GM12878 (cell line): ENCODE measurements at regions not wholly inside any gene's neighbourhood (a gene's known extent, or its start where the extent isn't known, plus 50 kb on each side); places are given as distances from the start of the nearest gene placed in this dataset.

Source experiments
- BACH1 ChIP-seq: fragments of 450-650 bp; IDR thresholded peaks from 2 replicates; pipeline ENCODE4 v1.6.1; 2017; ENCODE audit warnings: mild to moderate bottlenecking, borderline replicate concordance
- CBFB ChIP-seq: IDR thresholded peaks from 2 replicates; pipeline ENCODE4 v1.6.1; 2016; ENCODE audit warnings: antibody characterized with exemption, low read depth
- GABPA ChIP-seq: IDR thresholded peaks from 2 replicates; pipeline ENCODE4 v1.6.1; 2014; ENCODE audit warnings: antibody characterized with exemption, low read depth, mild to moderate bottlenecking, inconsistent platforms
- HDAC6 ChIP-seq: fragments of 200-600 bp; sonication (generic); IDR thresholded peaks from one replicate; pipeline ENCODE4 v1.8.0; 2017; ENCODE audit warnings: antibody characterized with exemption; ENCODE audit not compliant: unreplicated experiment
- JUNB ChIP-seq: IDR thresholded peaks from 2 replicates; pipeline ENCODE4 v1.6.1; 2016; ENCODE audit warnings: antibody characterized with exemption, mild to moderate bottlenecking
- JUND ChIP-seq: IDR thresholded peaks from 2 replicates; pipeline ENCODE4 v1.6.1; 2012; ENCODE audit warnings: low read depth, mild to moderate bottlenecking, low read length, improper control_type of control experiment, moderate library complexity
- NRF1 ChIP-seq: conservative IDR thresholded peaks from 2 replicates; pipeline ENCODE4 v1.6.1; 2011; ENCODE audit warnings: mild to moderate bottlenecking, low read depth, low read length, improper control_type of control experiment
- POLR2AphosphoS5 ChIP-seq: IDR thresholded peaks from 2 replicates; pipeline ENCODE4 v1.6.1; 2011; ENCODE audit warnings: mild to moderate bottlenecking, low read length, inconsistent platforms
- RELA ChIP-seq: fragments of 450-650 bp; IDR thresholded peaks from 2 replicates; pipeline ENCODE4 v1.8.0; 2014; ENCODE audit warnings: borderline replicate concordance; ENCODE audit not compliant: partially characterized antibody
- SIN3A ChIP-seq: IDR thresholded peaks from 2 replicates; pipeline ENCODE4 v1.6.1; 2012; ENCODE audit warnings: low read depth, low read length, improper control_type of control experiment
- TAF1 ChIP-seq: IDR thresholded peaks from 2 replicates; pipeline ENCODE4 v1.6.1; 2011; ENCODE audit warnings: mild to moderate bottlenecking, low read depth, low read length, borderline replicate concordance
- ZNF274 ChIP-seq: IDR thresholded peaks from one replicate; pipeline ENCODE4 v1.8.0; 2011; ENCODE audit not compliant: insufficient read length, insufficient read depth
- TF ChIP-seq, protein P1 (sequence below), 3 experiments: IDR thresholded peaks in 2 of 3; conservative IDR thresholded peaks in 1 of 3; 2 replicates each; pipeline ENCODE4 v1.5.1; 2011; ENCODE audit warnings: low read depth in 3 of 3, low read length in 3 of 3, mild to moderate bottlenecking in 3 of 3, control low read depth in 2 of 3, moderate library complexity in 2 of 3, inconsistent platforms in 1 of 3, mixed read lengths in 1 of 3; ENCODE audit not compliant: control insufficient read depth in 2 of 3, insufficient read depth in 1 of 3; ENCODE audit errors: extremely low read depth in 1 of 3

DNA sequence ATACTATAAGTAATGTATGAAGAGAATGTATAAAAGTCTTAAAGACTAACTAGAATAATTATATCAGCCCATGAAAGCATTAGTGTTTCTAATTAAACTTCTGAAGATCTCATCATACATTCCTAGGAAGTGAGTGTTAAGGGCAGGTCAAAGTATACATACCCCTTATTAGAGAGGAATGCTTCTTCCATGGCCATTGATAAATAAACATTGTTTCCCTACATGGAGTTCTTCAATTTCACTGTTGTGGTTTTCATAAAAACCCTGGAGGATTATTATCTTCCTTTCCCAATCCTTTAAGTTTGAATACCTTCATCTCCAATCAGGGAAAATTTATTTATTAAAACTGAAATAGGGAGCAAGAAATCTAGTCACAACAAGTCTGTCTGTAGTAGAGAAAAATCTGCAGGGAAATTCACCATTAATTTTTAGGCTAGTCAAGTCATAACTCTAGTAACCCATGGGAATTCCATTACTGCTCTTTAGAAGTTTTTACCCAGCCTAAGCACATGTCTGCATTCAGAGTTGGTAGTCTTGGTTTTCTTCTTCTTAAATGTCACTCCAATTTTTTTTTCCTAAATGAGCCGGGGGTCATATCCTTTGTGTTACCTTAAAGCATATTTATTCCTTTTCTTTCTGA, 147.0 kb downstream of the TNFSF18 start:
- no peak for TF ChIP-seq JUNB
- no peak for TF ChIP-seq RELA
- no peak for TF ChIP-seq JUND
- TF ChIP-seq ZNF274, result no peak
- TF ChIP-seq TAF1, result no peak
- TF ChIP-seq, protein P1, sequence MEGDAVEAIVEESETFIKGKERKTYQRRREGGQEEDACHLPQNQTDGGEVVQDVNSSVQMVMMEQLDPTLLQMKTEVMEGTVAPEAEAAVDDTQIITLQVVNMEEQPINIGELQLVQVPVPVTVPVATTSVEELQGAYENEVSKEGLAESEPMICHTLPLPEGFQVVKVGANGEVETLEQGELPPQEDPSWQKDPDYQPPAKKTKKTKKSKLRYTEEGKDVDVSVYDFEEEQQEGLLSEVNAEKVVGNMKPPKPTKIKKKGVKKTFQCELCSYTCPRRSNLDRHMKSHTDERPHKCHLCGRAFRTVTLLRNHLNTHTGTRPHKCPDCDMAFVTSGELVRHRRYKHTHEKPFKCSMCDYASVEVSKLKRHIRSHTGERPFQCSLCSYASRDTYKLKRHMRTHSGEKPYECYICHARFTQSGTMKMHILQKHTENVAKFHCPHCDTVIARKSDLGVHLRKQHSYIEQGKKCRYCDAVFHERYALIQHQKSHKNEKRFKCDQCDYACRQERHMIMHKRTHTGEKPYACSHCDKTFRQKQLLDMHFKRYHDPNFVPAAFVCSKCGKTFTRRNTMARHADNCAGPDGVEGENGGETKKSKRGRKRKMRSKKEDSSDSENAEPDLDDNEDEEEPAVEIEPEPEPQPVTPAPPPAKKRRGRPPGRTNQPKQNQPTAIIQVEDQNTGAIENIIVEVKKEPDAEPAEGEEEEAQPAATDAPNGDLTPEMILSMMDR (IDR thresholded peaks at IDR 0.05 in 2 of 3, conservative IDR thresholded peaks at IDR 0.05 in 1 of 3; ENCODE audit: control insufficient read depth in 2 of 3, extremely low read depth in 1 of 3, insufficient read depth in 1 of 3, low read depth in 3 of 3, low read length in 3 of 3), result no peak
- no peak for TF ChIP-seq CBFB
- TF ChIP-seq HDAC6, result no peak
- no peak for TF ChIP-seq SIN3A
- TF ChIP-seq BACH1, result no peak
- no peak for TF ChIP-seq GABPA
- TF ChIP-seq POLR2AphosphoS5, result no peak
- TF ChIP-seq NRF1, result no peak
